ENCODE measurements at regions not wholly inside any gene's neighbourhood (a gene's known extent, or its start where the extent isn't known, plus 50 kb on each side); places are given as distances from the start of the nearest gene placed in this dataset.

DNA sequence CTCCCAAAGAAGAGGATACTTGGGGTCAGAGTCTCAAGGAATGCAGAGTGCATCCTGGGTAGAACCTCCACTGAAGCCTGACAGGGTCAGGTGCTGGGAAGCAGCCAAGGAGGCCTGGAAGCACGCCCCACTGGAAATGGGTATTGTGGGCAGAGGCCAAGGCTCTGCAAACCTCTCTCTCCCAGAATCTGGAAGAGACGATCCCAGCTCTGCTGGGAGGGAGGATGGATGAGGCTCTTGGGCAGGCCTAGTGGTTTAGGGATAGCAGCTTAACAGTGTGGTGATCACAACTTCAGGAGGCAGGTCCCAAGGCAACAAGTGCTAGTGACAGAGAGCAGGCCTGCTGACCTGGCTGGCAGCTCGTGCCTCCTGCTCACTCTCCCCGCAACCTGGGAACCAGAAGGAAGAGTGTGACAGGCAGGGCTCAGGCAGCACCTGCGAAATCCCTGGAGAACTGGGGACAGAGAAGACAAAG, 641.0 kb downstream of the PLPP3 start:
- TF ChIP-seq, protein P1, sequence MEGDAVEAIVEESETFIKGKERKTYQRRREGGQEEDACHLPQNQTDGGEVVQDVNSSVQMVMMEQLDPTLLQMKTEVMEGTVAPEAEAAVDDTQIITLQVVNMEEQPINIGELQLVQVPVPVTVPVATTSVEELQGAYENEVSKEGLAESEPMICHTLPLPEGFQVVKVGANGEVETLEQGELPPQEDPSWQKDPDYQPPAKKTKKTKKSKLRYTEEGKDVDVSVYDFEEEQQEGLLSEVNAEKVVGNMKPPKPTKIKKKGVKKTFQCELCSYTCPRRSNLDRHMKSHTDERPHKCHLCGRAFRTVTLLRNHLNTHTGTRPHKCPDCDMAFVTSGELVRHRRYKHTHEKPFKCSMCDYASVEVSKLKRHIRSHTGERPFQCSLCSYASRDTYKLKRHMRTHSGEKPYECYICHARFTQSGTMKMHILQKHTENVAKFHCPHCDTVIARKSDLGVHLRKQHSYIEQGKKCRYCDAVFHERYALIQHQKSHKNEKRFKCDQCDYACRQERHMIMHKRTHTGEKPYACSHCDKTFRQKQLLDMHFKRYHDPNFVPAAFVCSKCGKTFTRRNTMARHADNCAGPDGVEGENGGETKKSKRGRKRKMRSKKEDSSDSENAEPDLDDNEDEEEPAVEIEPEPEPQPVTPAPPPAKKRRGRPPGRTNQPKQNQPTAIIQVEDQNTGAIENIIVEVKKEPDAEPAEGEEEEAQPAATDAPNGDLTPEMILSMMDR (conservative IDR thresholded peaks at IDR 0.05; ENCODE audit: low read depth) = no peak
- DNase-seq (ENCODE audit: low spot score) = no peak
- CTCF ChIA-PET = interaction anchor here (0.6 to 0.7 kb wide), 3 partner anchors 467 to 1341 kb away, joined by 3 to 4 read pairs (median 3); no protein-coding TSS in a partner anchor
- H3K27ac ChIP-seq = no peak overlapping the region
- POLR2A ChIA-PET (ENCODE audit: low non-redundant PET) = no interaction called here

GRCh38 chr1:55937840-55938375, 641.5 kb downstream of the PLPP3 start:
- ChIA-PET POLR2A (ENCODE audit: low non-redundant PET) (no interaction called here), CTCF (interaction anchor here (0.6 kb wide), 2 partner anchors 467 to 639 kb away, joined by 3 to 4 read pairs; no protein-coding TSS in a partner anchor)
- H3K27ac ChIP-seq = no peak overlapping the region
- DNase-seq (ENCODE audit: low spot score) = no peak
- TF ChIP-seq, protein P1 (conservative IDR thresholded peaks at IDR 0.05; ENCODE audit: low read depth) = no peak

DNA sequence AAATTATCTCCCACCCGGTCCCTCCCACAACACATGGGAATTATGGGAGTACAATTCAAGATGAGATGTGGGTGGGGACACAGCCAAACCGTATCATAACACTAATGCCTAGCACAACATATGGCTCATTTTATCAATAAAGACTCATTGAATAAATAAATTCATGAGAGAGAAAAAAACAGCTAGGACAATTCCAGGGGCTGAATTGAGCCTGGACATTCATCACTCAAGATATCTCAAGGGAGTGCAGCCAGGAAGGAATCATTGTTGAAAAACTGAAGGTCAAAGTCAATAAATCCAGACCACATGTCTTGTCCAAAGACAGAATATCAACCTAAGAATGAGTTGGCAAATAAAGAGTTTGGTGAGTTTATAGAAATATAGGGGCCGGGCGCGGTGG, 644.1 kb downstream of the PLPP3 start:
- POLR2A ChIA-PET (ENCODE audit: low non-redundant PET) = no interaction called here
- no peak overlapping the region for H3K27ac ChIP-seq
- TF ChIP-seq, protein P1 (conservative IDR thresholded peaks at IDR 0.05; ENCODE audit: low read depth) = no peak
- CTCF ChIA-PET = interaction anchor here (0.5 kb wide), 1 partner anchor 38 kb away, joined by 3 read pairs; no protein-coding TSS in a partner anchor
- no peak for DNase-seq (ENCODE audit: low spot score)

GRCh38 chr1:55932402-55932801, 647.0 kb downstream of the PLPP3 start:
- ChIA-PET CTCF (no interaction called here), POLR2A (ENCODE audit: low non-redundant PET) (no interaction called here)
- TF ChIP-seq, protein P1 (conservative IDR thresholded peaks at IDR 0.05; ENCODE audit: low read depth) = no peak
- DNase-seq (ENCODE audit: low spot score) = no peak
- H3K27ac ChIP-seq = no peak overlapping the region

DNA sequence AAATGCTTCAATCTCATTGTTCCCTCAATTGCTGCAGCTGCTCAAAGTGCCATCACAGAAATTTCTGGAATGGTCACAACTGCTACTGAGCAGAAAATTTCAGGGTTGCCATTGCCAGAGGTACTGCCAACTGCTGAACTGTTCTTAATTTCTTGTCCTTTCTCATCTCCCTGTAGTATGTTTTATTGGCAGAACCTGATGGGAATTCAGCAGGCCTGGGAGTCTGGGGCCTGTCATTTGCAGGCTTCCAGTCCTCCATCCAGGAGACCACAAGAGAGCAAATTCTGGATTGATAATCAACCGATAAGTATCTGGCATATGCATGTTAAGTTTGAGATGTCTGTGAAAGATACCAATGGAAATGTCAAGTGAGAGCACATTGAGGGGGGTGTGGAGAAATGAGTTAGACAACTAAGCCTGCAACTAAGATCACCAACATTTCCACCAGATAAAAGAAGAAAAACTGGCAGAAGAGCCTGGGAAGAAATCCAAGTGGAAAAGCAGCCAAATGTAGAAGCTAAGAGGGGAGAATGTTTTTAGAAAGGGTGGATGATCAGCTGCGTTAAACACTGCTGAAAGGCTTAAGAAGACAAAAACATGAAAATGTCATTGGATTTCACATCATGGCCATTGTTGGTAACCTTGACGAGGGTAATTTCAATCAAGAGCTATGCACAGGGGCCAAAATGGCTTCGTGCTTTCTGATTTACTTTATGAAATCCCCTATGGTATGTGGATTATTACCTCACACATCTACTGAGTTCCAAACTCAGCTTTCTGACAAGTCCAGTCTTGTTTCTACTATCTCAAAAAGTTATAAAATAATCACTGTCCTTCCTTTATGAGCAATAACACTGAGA, 648.1 kb downstream of the PLPP3 start:
- TF ChIP-seq, protein P1 (conservative IDR thresholded peaks at IDR 0.05; ENCODE audit: low read depth) = no peak
- ChIA-PET CTCF (no interaction called here), POLR2A (ENCODE audit: low non-redundant PET) (no interaction called here)
- DNase-seq (ENCODE audit: low spot score) = peak; percentile 8
- peak overlapping the region; percentile 58 for H3K27ac ChIP-seq

GRCh38 chr1:55929652-55930051, 649.7 kb downstream of the PLPP3 start:
- no peak overlapping the region for H3K27ac ChIP-seq
- TF ChIP-seq, protein P1 (conservative IDR thresholded peaks at IDR 0.05; ENCODE audit: low read depth) = no peak
- CTCF ChIA-PET = no interaction called here
- no peak for DNase-seq (ENCODE audit: low spot score)
- POLR2A ChIA-PET (ENCODE audit: low non-redundant PET) = no interaction called here

All from RWPE1 (cell line).